ENCODE measurements at regions not wholly inside any gene's neighbourhood (a gene's known extent, or its start where the extent isn't known, plus 50 kb on each side); places are given as distances from the start of the nearest gene placed in this dataset.
"Not testable (repeated sequence)": the region's sequence is repeated elsewhere in the genome, so short reads cannot be mapped to it uniquely, and the experiment has no call there.

DNA sequence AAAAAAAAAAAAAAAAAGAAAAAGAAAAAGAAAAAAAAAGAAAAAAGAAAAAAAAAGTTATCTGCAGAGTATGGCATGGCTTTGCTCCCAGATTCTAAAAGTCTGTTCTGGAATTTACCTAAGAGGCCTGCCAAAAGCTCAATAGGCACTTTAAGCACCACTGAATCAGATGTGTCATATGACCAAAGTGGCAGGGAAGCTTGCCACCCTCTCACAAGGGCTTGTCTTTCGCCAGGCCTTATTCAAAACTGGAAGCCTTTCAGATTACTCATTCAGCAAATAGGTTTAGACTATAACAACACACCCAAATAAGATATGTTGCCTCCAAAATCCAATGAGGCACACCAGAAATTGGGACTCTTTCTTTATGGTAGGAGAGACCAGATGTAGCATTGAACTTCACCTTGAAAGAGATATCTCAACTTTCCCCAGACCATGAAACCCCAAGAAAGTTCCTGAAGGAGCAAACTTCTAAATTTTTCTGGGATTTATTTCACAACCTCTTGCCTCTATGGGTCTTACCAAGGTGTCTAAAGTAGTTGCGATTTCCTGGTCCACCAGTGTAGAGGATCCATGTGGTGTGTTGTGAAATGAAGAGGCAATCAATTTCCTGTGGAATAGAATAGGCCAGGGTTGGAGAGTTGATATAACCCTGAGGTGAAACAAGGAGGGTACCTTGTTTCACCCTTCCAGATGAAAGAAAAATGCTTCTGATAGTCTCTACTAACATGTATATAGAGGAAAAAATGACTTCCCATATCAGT, 218.8 kb downstream of the DAD1 start:
- Histone ChIP-seq H4K20me1 (ENCODE audit: insufficient read depth, low read length) (no peaks in the 10 kb centered on the region), H3K9ac (ENCODE audit: low read length) (no peak overlapping the region), H3K79me2 (ENCODE audit: low read length) (no peaks in the 10 kb centered on the region), H3K27ac (ENCODE audit: low read length) (no peak overlapping the region), H3K4me2 (ENCODE audit: low read length) (no peak overlapping the region), H3K9me3 (ENCODE audit: insufficient read depth, low read length) (no peaks in the 10 kb centered on the region), H3K4me1 (ENCODE audit: low read length) (no peaks in the 10 kb centered on the region), H3K36me3 (replicated peaks; ENCODE audit: low read depth, low read length) (no peaks in the 10 kb centered on the region), H3K27me3 (ENCODE audit: low read depth, low read length) (no peaks in the 10 kb centered on the region), H3K4me3 (ENCODE audit: low read length) (no peak overlapping the region), H2AFZ (ENCODE audit: low read depth, low read length) (no peak overlapping the region)
- TF ChIP-seq EZH2phosphoT487 (IDR thresholded peaks at IDR 0.05; ENCODE audit: low read depth) = no peak
- TF ChIP-seq, protein P1, sequence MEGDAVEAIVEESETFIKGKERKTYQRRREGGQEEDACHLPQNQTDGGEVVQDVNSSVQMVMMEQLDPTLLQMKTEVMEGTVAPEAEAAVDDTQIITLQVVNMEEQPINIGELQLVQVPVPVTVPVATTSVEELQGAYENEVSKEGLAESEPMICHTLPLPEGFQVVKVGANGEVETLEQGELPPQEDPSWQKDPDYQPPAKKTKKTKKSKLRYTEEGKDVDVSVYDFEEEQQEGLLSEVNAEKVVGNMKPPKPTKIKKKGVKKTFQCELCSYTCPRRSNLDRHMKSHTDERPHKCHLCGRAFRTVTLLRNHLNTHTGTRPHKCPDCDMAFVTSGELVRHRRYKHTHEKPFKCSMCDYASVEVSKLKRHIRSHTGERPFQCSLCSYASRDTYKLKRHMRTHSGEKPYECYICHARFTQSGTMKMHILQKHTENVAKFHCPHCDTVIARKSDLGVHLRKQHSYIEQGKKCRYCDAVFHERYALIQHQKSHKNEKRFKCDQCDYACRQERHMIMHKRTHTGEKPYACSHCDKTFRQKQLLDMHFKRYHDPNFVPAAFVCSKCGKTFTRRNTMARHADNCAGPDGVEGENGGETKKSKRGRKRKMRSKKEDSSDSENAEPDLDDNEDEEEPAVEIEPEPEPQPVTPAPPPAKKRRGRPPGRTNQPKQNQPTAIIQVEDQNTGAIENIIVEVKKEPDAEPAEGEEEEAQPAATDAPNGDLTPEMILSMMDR (IDR thresholded peaks at IDR 0.05; ENCODE audit: low read depth, low read length) = no peak

DNA sequence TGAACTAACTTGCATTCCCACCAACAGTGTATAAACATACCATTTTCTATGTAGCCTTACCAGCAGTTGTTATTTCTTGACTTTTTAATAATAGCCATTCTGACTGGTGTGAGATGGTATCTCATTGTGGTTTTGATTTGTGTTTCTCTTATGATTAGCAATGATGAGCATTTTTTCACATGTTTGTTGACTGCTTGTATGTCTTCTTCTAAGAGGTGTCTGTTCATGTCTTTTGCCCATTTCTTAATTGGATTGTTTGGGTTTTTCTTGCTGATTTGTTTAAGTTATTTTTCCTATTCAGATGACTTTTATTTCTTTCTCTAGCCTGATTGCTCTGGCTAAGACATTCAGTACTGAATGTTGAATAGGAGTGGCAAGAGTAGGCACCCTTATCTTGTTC, 230.3 kb downstream of the DAD1 start:
- no peaks in the 10 kb centered on the region for H3K79me2 ChIP-seq (ENCODE audit: low read length)
- no peak overlapping the region for H3K4me2 ChIP-seq (ENCODE audit: low read length)
- H3K9ac ChIP-seq (ENCODE audit: low read length) = no peak overlapping the region
- H4K20me1 ChIP-seq (ENCODE audit: insufficient read depth, low read length) = no peaks in the 10 kb centered on the region
- no peak overlapping the region for H3K4me3 ChIP-seq (ENCODE audit: low read length)
- no peak for TF ChIP-seq EZH2phosphoT487 (IDR thresholded peaks at IDR 0.05; ENCODE audit: low read depth)
- TF ChIP-seq, protein P1 (IDR thresholded peaks at IDR 0.05; ENCODE audit: low read depth, low read length) = no peak
- H3K27ac ChIP-seq (ENCODE audit: low read length) = no peak overlapping the region
- H3K9me3 ChIP-seq (ENCODE audit: insufficient read depth, low read length) = peaks cover 5% of the 10 kb centered on the region; the same call in 1 of the 2 replicates
- peaks cover 6% of the 10 kb centered on the region; the same call in 1 of the 2 replicates for H3K27me3 ChIP-seq (ENCODE audit: low read depth, low read length)
- H2AFZ ChIP-seq (ENCODE audit: low read depth, low read length) = no peak overlapping the region
- no peaks in the 10 kb centered on the region for H3K36me3 ChIP-seq (replicated peaks; ENCODE audit: low read depth, low read length)
- H3K4me1 ChIP-seq (ENCODE audit: low read length) = no peaks in the 10 kb centered on the region

DNA sequence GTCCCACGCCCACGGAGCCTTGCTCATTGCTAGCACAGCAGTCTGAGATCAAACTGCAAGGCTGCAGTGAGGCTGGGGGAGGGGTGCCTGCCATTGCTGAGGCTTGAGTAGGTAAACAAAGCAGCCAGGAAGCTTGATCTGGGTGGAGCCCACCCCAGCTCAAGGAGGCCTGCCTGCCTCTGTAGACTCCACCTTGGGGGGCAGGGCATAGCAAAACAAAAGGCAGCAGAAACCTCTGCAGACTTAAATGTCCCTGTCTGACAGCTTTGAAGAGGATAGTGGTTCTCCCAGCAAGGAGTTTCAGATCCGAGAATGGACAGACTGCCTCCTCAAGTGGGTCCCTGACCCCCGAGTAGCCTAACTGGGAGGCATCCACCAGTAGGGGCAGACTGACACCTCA, 239.7 kb downstream of the DAD1 start:
- not testable (repeated sequence) for H3K9ac ChIP-seq (ENCODE audit: low read length); H4K20me1 ChIP-seq (ENCODE audit: insufficient read depth, low read length); H3K79me2 ChIP-seq (ENCODE audit: low read length); H3K27me3 ChIP-seq (ENCODE audit: low read depth, low read length); H3K36me3 ChIP-seq (replicated peaks; ENCODE audit: low read depth, low read length); H2AFZ ChIP-seq (ENCODE audit: low read depth, low read length)
- Histone ChIP-seq H3K4me3 (ENCODE audit: low read length) (peak overlapping the region; percentile 50; the same call in 1 of the 2 replicates), H3K9me3 (ENCODE audit: insufficient read depth, low read length) (peaks cover 12% of the 10 kb centered on the region; the same call in 1 of the 2 replicates), H3K27ac (ENCODE audit: low read length) (peak overlapping the region; percentile 62), H3K4me2 (ENCODE audit: low read length) (peak overlapping the region; percentile 71), H3K4me1 (ENCODE audit: low read length) (peaks cover 16% of the 10 kb centered on the region)

DNA sequence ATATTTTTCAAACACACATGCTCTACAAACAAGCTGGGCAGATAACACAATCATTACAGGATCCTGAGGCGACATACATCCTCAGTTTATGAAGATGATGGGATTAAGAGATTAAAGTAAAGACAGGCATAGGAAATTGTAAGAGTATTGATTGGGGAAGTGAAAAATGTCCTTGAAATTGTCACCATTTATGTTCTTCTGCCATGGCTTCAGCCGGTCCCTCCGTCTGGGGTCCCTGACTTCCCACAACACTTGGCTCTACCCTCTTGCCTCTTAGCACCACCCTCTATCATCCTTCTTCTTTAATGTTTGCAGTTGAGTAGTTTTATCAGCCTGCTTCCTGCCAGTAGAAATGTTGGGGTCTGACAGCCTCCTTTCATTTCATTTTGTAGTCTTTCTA, 244.4 kb downstream of the DAD1 start:
- Histone ChIP-seq H3K4me3 (ENCODE audit: low read length) (no peak overlapping the region), H3K36me3 (replicated peaks; ENCODE audit: low read depth, low read length) (peaks cover 6% of the 10 kb centered on the region), H3K4me2 (ENCODE audit: low read length) (no peak overlapping the region), H3K9me3 (ENCODE audit: insufficient read depth, low read length) (peaks cover 22% of the 10 kb centered on the region; the same call in 1 of the 2 replicates), H3K79me2 (ENCODE audit: low read length) (no peaks in the 10 kb centered on the region), H3K4me1 (ENCODE audit: low read length) (peaks cover 10% of the 10 kb centered on the region), H4K20me1 (ENCODE audit: insufficient read depth, low read length) (no peaks in the 10 kb centered on the region), H3K27me3 (ENCODE audit: low read depth, low read length) (no peaks in the 10 kb centered on the region), H3K9ac (ENCODE audit: low read length) (no peak overlapping the region), H2AFZ (ENCODE audit: low read depth, low read length) (no peak overlapping the region), H3K27ac (ENCODE audit: low read length) (no peak overlapping the region)
- TF ChIP-seq EZH2phosphoT487 (IDR thresholded peaks at IDR 0.05; ENCODE audit: low read depth) = no peak
- TF ChIP-seq, protein P1 (IDR thresholded peaks at IDR 0.05; ENCODE audit: low read depth, low read length) = no peak

DNA sequence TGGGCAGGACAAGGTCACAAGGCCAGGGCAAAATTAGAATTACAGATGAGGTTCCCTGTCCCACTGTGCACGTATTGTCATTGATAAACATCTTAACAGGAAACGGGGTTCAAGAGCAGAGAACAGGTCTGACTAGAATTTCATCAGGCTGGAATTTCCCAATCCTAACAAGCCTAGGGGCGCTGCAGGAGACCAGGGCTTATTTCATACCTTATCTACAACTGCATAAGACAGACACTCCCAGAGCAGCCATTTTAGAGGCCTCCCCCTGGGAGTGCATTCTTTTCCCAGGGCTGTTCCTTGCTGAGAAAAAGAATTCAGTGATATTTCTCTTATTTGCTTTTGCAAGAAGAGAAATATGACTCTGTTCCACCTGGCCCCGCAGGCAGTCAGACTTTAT, 244.8 kb downstream of the DAD1 start:
- not testable (repeated sequence) for H3K9ac ChIP-seq (ENCODE audit: low read length); H3K36me3 ChIP-seq (replicated peaks; ENCODE audit: low read depth, low read length); H3K4me3 ChIP-seq (ENCODE audit: low read length); H4K20me1 ChIP-seq (ENCODE audit: insufficient read depth, low read length); H3K4me2 ChIP-seq (ENCODE audit: low read length); H2AFZ ChIP-seq (ENCODE audit: low read depth, low read length); H3K79me2 ChIP-seq (ENCODE audit: low read length); H3K27ac ChIP-seq (ENCODE audit: low read length); H3K27me3 ChIP-seq (ENCODE audit: low read depth, low read length); H3K4me1 ChIP-seq (ENCODE audit: low read length)
- peaks cover 22% of the 10 kb centered on the region; the same call in 1 of the 2 replicates for H3K9me3 ChIP-seq (ENCODE audit: insufficient read depth, low read length)

Data from OCI-LY3 (cell line).